ENCODE measurements at regions not wholly inside any gene's neighbourhood (a gene's known extent, or its start where the extent isn't known, plus 50 kb on each side); places are given as distances from the start of the nearest gene placed in this dataset.

DNA sequence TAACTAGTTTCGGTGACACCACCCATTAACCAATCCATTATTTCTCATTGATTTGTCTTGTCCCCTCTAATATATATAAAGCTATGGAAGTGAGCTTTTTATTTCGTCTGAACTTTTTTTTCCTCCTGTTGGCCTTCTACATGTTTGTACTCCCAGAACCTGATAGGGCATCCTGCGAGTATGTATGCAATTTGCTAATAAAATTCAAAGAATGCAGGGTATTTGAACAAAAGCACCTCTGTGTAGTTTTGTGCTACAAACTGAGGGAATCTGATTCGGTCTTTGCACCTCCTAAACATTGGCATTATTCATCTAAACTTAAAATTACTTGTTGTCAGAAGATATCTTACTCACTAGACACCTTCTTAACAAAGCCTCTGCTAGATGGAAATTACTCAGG, 242.9 kb upstream of the TMEFF2 start:
- no peak for DNase-seq
- Histone ChIP-seq H3K4me2 (ENCODE audit: low read length, poor library complexity, severe bottlenecking) (no peak overlapping the region), H3K14ac (ENCODE audit: low read length in 2 of 2) (no peak overlapping the region), H4K91ac (ENCODE audit: low read length) (no peak overlapping the region), H2BK5ac (ENCODE audit: low read depth, low read length, poor library complexity, severe bottlenecking) (no peak overlapping the region), H3K4ac (ENCODE audit: low read depth in 1 of 2, low read length in 2 of 2) (no peak overlapping the region), H3K4me1 (ENCODE audit: control insufficient read depth, insufficient read depth, low read depth, low read length) (no peaks in the 10 kb centered on the region), H3K27ac (ENCODE audit: low read length, poor library complexity, severe bottlenecking) (no peak overlapping the region), H2AFZ (ENCODE audit: low read depth, low read length) (no peak overlapping the region), H2BK120ac (ENCODE audit: low read depth, low read length) (no peak overlapping the region), H2BK12ac (ENCODE audit: low read length in 2 of 2) (no peak overlapping the region), H3K4me3 (ENCODE audit: insufficient read depth in 1 of 2, low read depth in 1 of 2, low read length in 2 of 2) (no peak overlapping the region), H2AK5ac (ENCODE audit: low read length, severe bottlenecking) (no peak overlapping the region), H3K27me3 (ENCODE audit: control insufficient read depth in 1 of 2, insufficient read depth in 1 of 2, low read length in 2 of 2) (no peaks in the 10 kb centered on the region), H3K18ac (ENCODE audit: low read depth in 1 of 2, low read length in 2 of 2) (no peak overlapping the region), H3K79me1 (replicated peaks; ENCODE audit: low read length, poor library complexity, severe bottlenecking) (no peaks in the 10 kb centered on the region), H4K8ac (ENCODE audit: low read length) (no peak overlapping the region), H3K36me3 (ENCODE audit: control insufficient read depth in 1 of 2, insufficient read depth in 2 of 2, low read depth in 1 of 2, low read length in 2 of 2) (no peaks in the 10 kb centered on the region), H3K9me3 (ENCODE audit: control insufficient read depth, low read length) (no peaks in the 10 kb centered on the region), H3K9ac (ENCODE audit: low read length) (no peak overlapping the region), H3K23ac (ENCODE audit: low read length in 2 of 2) (no peak overlapping the region), H2BK15ac (ENCODE audit: low read depth, poor library complexity, severe bottlenecking) (no peak overlapping the region)
- 46% methylated on average over 1 of the region's 4 CpGs for WGBS

DNA sequence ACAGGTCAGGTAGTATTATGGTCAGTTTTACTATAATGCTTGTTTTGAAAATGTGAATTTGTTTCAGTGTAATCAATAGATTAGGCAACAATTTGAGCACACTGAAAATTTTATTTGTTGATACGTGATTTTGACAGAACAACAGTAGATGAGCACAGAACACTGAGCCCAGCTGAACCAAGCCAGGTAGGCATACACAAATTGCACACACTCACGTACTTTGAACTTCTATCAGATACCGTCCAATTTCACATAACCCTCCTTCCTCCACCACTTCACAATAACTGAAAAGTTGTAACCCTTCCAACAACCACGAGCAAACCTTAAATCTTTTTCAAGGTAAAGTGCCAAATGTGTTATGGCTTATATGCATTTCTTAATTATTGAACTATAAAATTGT, 229.5 kb upstream of the TMEFF2 start:
- H3K36me3 ChIP-seq (ENCODE audit: control insufficient read depth in 1 of 2, insufficient read depth in 2 of 2, low read depth in 1 of 2, low read length in 2 of 2), result no peaks in the 10 kb centered on the region
- no peak overlapping the region for H3K23ac ChIP-seq (ENCODE audit: low read length in 2 of 2)
- H2AK5ac ChIP-seq (ENCODE audit: low read length, severe bottlenecking), result no peak overlapping the region
- H2AFZ ChIP-seq (ENCODE audit: low read depth, low read length), result no peak overlapping the region
- H3K79me1 ChIP-seq (replicated peaks; ENCODE audit: low read length, poor library complexity, severe bottlenecking), result no peaks in the 10 kb centered on the region
- H2BK15ac ChIP-seq (ENCODE audit: low read depth, poor library complexity, severe bottlenecking), result no peak overlapping the region
- 86% methylated on average over 3 of the region's 4 CpGs for WGBS
- no peak overlapping the region for H4K8ac ChIP-seq (ENCODE audit: low read length)
- no peak overlapping the region for H3K18ac ChIP-seq (ENCODE audit: low read depth in 1 of 2, low read length in 2 of 2)
- no peak overlapping the region for H3K9ac ChIP-seq (ENCODE audit: low read length)
- no peak overlapping the region for H3K4me2 ChIP-seq (ENCODE audit: low read length, poor library complexity, severe bottlenecking)
- H3K27ac ChIP-seq (ENCODE audit: low read length, poor library complexity, severe bottlenecking), result no peak overlapping the region
- no peak overlapping the region for H2BK12ac ChIP-seq (ENCODE audit: low read length in 2 of 2)
- no peak overlapping the region for H3K4me3 ChIP-seq (ENCODE audit: insufficient read depth in 1 of 2, low read depth in 1 of 2, low read length in 2 of 2)
- H2BK5ac ChIP-seq (ENCODE audit: low read depth, low read length, poor library complexity, severe bottlenecking), result no peak overlapping the region
- H3K4ac ChIP-seq (ENCODE audit: low read depth in 1 of 2, low read length in 2 of 2), result no peak overlapping the region
- no peaks in the 10 kb centered on the region for H3K4me1 ChIP-seq (ENCODE audit: control insufficient read depth, insufficient read depth, low read depth, low read length)
- no peaks in the 10 kb centered on the region for H3K9me3 ChIP-seq (ENCODE audit: control insufficient read depth, low read length)
- DNase-seq, result no peak
- H4K91ac ChIP-seq (ENCODE audit: low read length), result no peak overlapping the region
- no peaks in the 10 kb centered on the region for H3K27me3 ChIP-seq (ENCODE audit: control insufficient read depth in 1 of 2, insufficient read depth in 1 of 2, low read length in 2 of 2)
- H3K14ac ChIP-seq (ENCODE audit: low read length in 2 of 2), result no peak overlapping the region
- no peak overlapping the region for H2BK120ac ChIP-seq (ENCODE audit: low read depth, low read length)

DNA sequence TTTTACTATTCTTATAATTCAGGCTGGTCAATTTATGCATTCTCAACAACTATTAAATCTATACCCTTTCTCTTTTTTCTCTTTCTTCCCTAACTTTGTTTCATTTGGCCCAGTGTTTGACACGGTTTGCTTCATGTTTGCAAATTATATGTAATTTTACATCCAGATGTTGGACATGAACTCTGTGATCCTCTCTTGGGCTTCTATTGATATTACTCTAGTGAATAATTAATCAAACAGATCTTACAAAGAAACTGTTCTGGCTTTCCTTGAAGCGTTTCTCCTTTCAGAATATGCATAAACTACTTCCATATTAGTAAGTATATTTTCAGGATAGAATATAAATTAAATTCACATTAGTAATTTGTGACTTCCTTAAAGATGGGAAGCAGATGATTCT, 225.1 kb upstream of the TMEFF2 start:
- H3K27ac ChIP-seq (ENCODE audit: low read length, poor library complexity, severe bottlenecking), result no peak overlapping the region
- H3K4ac ChIP-seq (ENCODE audit: low read depth in 1 of 2, low read length in 2 of 2), result no peak overlapping the region
- H2BK12ac ChIP-seq (ENCODE audit: low read length in 2 of 2), result no peak overlapping the region
- no peak for DNase-seq
- no CpG with 5 or more reads among the region's 2 CpGs for WGBS
- no peak overlapping the region for H3K9ac ChIP-seq (ENCODE audit: low read length)
- H2BK5ac ChIP-seq (ENCODE audit: low read depth, low read length, poor library complexity, severe bottlenecking), result no peak overlapping the region
- no peak overlapping the region for H3K23ac ChIP-seq (ENCODE audit: low read length in 2 of 2)
- H3K14ac ChIP-seq (ENCODE audit: low read length in 2 of 2), result no peak overlapping the region
- no peak overlapping the region for H3K4me2 ChIP-seq (ENCODE audit: low read length, poor library complexity, severe bottlenecking)
- no peaks in the 10 kb centered on the region for H3K79me1 ChIP-seq (replicated peaks; ENCODE audit: low read length, poor library complexity, severe bottlenecking)
- no peak overlapping the region for H3K18ac ChIP-seq (ENCODE audit: low read depth in 1 of 2, low read length in 2 of 2)
- H3K27me3 ChIP-seq (ENCODE audit: control insufficient read depth in 1 of 2, insufficient read depth in 1 of 2, low read length in 2 of 2), result no peaks in the 10 kb centered on the region
- H4K91ac ChIP-seq (ENCODE audit: low read length), result no peak overlapping the region
- no peak overlapping the region for H2AK5ac ChIP-seq (ENCODE audit: low read length, severe bottlenecking)
- no peak overlapping the region for H2BK120ac ChIP-seq (ENCODE audit: low read depth, low read length)
- peaks cover 2% of the 10 kb centered on the region for H3K9me3 ChIP-seq (ENCODE audit: control insufficient read depth, low read length)
- H3K36me3 ChIP-seq (ENCODE audit: control insufficient read depth in 1 of 2, insufficient read depth in 2 of 2, low read depth in 1 of 2, low read length in 2 of 2), result no peaks in the 10 kb centered on the region
- H3K4me3 ChIP-seq (ENCODE audit: insufficient read depth in 1 of 2, low read depth in 1 of 2, low read length in 2 of 2), result no peak overlapping the region
- no peak overlapping the region for H4K8ac ChIP-seq (ENCODE audit: low read length)
- no peaks in the 10 kb centered on the region for H3K4me1 ChIP-seq (ENCODE audit: control insufficient read depth, insufficient read depth, low read depth, low read length)
- no peak overlapping the region for H2BK15ac ChIP-seq (ENCODE audit: low read depth, poor library complexity, severe bottlenecking)
- no peak overlapping the region for H2AFZ ChIP-seq (ENCODE audit: low read depth, low read length)

DNA sequence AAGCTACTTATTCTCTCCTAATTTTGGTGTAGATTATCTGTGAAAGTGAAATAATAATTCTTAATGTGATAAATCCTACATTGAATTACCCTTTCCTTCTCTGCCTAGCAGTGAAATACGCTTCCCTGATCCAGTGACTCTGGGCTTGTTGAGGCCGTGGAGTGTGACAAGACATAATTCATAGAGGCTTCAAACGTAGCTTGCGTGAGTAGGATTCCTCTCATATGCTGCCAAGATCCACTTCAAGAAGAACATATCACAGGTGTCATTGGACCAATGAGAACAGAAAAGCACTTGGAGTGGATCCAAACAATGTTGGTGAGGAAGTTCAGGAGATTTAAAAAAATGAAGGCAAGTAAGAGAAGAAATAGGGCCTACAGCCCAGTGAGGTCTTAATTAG, 221.3 kb upstream of the TMEFF2 start:
- no peaks in the 10 kb centered on the region for H3K4me1 ChIP-seq (ENCODE audit: control insufficient read depth, insufficient read depth, low read depth, low read length)
- no peak overlapping the region for H3K4ac ChIP-seq (ENCODE audit: low read depth in 1 of 2, low read length in 2 of 2)
- DNase-seq, result no peak
- H2BK5ac ChIP-seq (ENCODE audit: low read depth, low read length, poor library complexity, severe bottlenecking), result no peak overlapping the region
- no peak overlapping the region for H3K23ac ChIP-seq (ENCODE audit: low read length in 2 of 2)
- H2BK15ac ChIP-seq (ENCODE audit: low read depth, poor library complexity, severe bottlenecking), result no peak overlapping the region
- H3K9me3 ChIP-seq (ENCODE audit: control insufficient read depth, low read length), result peaks cover 2% of the 10 kb centered on the region
- no peak overlapping the region for H2AFZ ChIP-seq (ENCODE audit: low read depth, low read length)
- H4K91ac ChIP-seq (ENCODE audit: low read length), result no peak overlapping the region
- WGBS, result 46% methylated on average over 4 of the region's 4 CpGs
- H3K27me3 ChIP-seq (ENCODE audit: control insufficient read depth in 1 of 2, insufficient read depth in 1 of 2, low read length in 2 of 2), result no peaks in the 10 kb centered on the region
- H3K4me2 ChIP-seq (ENCODE audit: low read length, poor library complexity, severe bottlenecking), result no peak overlapping the region
- H3K36me3 ChIP-seq (ENCODE audit: control insufficient read depth in 1 of 2, insufficient read depth in 2 of 2, low read depth in 1 of 2, low read length in 2 of 2), result no peaks in the 10 kb centered on the region
- no peak overlapping the region for H4K8ac ChIP-seq (ENCODE audit: low read length)
- H3K14ac ChIP-seq (ENCODE audit: low read length in 2 of 2), result no peak overlapping the region
- no peak overlapping the region for H3K4me3 ChIP-seq (ENCODE audit: insufficient read depth in 1 of 2, low read depth in 1 of 2, low read length in 2 of 2)
- H3K27ac ChIP-seq (ENCODE audit: low read length, poor library complexity, severe bottlenecking), result no peak overlapping the region
- H3K79me1 ChIP-seq (replicated peaks; ENCODE audit: low read length, poor library complexity, severe bottlenecking), result no peaks in the 10 kb centered on the region
- H2BK12ac ChIP-seq (ENCODE audit: low read length in 2 of 2), result no peak overlapping the region
- H3K9ac ChIP-seq (ENCODE audit: low read length), result no peak overlapping the region
- H2BK120ac ChIP-seq (ENCODE audit: low read depth, low read length), result no peak overlapping the region
- no peak overlapping the region for H3K18ac ChIP-seq (ENCODE audit: low read depth in 1 of 2, low read length in 2 of 2)
- no peak overlapping the region for H2AK5ac ChIP-seq (ENCODE audit: low read length, severe bottlenecking)
